ENCODE measurements at regions not wholly inside any gene's neighbourhood (a gene's known extent, or its start where the extent isn't known, plus 50 kb on each side); places are given as distances from the start of the nearest gene placed in this dataset.
"Not testable (repeated sequence)": the region's sequence is repeated elsewhere in the genome, so short reads cannot be mapped to it uniquely, and the experiment has no call there.

- no peak for TF ChIP-seq CTCF (IDR thresholded peaks at IDR 0.05; ENCODE audit: control insufficient read depth, insufficient read depth, low read depth, low read length, missing control alignments)
- DNase-seq (ENCODE audit: low read depth) = no peak
- H3K4me3 ChIP-seq (ENCODE audit: control insufficient read depth, low read depth, low read length) = no peak overlapping the region
Measured at GRCh38 chr2:187879491-187879890, 325.3 kb upstream of the TFPI start.

- no peak overlapping the region for H3K4me3 ChIP-seq (ENCODE audit: control insufficient read depth, low read depth, low read length)
- DNase-seq (ENCODE audit: low read depth) = no peak
- TF ChIP-seq CTCF (IDR thresholded peaks at IDR 0.05; ENCODE audit: control insufficient read depth, insufficient read depth, low read depth, low read length, missing control alignments) = no peak
Measured at GRCh38 chr2:187884003-187884402, 329.8 kb upstream of the TFPI start.

- no peak for DNase-seq (ENCODE audit: low read depth)
- no peak for TF ChIP-seq CTCF (IDR thresholded peaks at IDR 0.05; ENCODE audit: control insufficient read depth, insufficient read depth, low read depth, low read length, missing control alignments)
- no peak overlapping the region for H3K4me3 ChIP-seq (ENCODE audit: control insufficient read depth, low read depth, low read length)
Measured at GRCh38 chr2:187890690-187891089, 336.5 kb upstream of the TFPI start.

- no peak overlapping the region for H3K4me3 ChIP-seq (ENCODE audit: control insufficient read depth, low read depth, low read length)
- DNase-seq (ENCODE audit: low read depth) = no peak
- no peak for TF ChIP-seq CTCF (IDR thresholded peaks at IDR 0.05; ENCODE audit: control insufficient read depth, insufficient read depth, low read depth, low read length, missing control alignments)
Measured at GRCh38 chr2:187900021-187900420, 345.8 kb upstream of the TFPI start.

- H3K4me3 ChIP-seq (ENCODE audit: control insufficient read depth, low read depth, low read length) = no peak overlapping the region
- DNase-seq (ENCODE audit: low read depth) = no peak
- TF ChIP-seq CTCF (IDR thresholded peaks at IDR 0.05; ENCODE audit: control insufficient read depth, insufficient read depth, low read depth, low read length, missing control alignments) = no peak
Measured at GRCh38 chr2:187906021-187906420, 351.8 kb upstream of the TFPI start.

GRCh38 chr2:187910922-187911321 lies 356.7 kb upstream of the TFPI start:
- not testable (repeated sequence) for H3K4me3 ChIP-seq (ENCODE audit: control insufficient read depth, low read depth, low read length); DNase-seq (ENCODE audit: low read depth)

- no peak for TF ChIP-seq CTCF (IDR thresholded peaks at IDR 0.05; ENCODE audit: control insufficient read depth, insufficient read depth, low read depth, low read length, missing control alignments)
- H3K4me3 ChIP-seq (ENCODE audit: control insufficient read depth, low read depth, low read length) = no peak overlapping the region
- DNase-seq (ENCODE audit: low read depth) = no peak
Measured at GRCh38 chr2:187912950-187913349, 358.7 kb upstream of the TFPI start.
